Spleen (tissue), 7 donors: ENCODE measurements at regions not wholly inside any gene's neighbourhood (a gene's known extent, or its start where the extent isn't known, plus 50 kb on each side); places are given as distances from the start of the nearest gene placed in this dataset.

Experiments used
- POLR2A ChIP-seq, 3 donors: fragments of 450-650 bp; IDR thresholded peaks; one replicate each; pipeline ENCODE4 v1.5.1; 2017; ENCODE audit warnings: antibody characterized with exemption in 3 of 3, mild to moderate bottlenecking in 1 of 3
- POLR2AphosphoS5 ChIP-seq, 3 donors: sonication (generic); formaldehyde crosslinking; IDR thresholded peaks; one replicate each; pipeline ENCODE4 v1.5.1; 2017; ENCODE audit warnings: antibody characterized with exemption in 3 of 3
- TF ChIP-seq, protein P1 (sequence below), 11 experiments: fragments of 200-600 bp in 7 of 11; fragments of 450-650 bp in 4 of 11; sonication (generic) in 4 of 11; IDR thresholded peaks in 8 of 11; conservative IDR thresholded peaks in 3 of 11; 1 replicate in 7 of 11; 2 replicates in 4 of 11; pipeline versions ENCODE4 v1.4.0 to v1.8.0; 2016 to 2021; ENCODE audit warnings: antibody characterized with exemption in 11 of 11, inconsistent platforms in 4 of 11, mild to moderate bottlenecking in 1 of 11
- donor health status: DM: no; HTN: no; CAD: no; lungs with moderate emphysema.
- donor health status: DM: no; HTN: no; CAD: no.
- donor health status: DM: no; HTN: no; CAD: no.

DNA sequence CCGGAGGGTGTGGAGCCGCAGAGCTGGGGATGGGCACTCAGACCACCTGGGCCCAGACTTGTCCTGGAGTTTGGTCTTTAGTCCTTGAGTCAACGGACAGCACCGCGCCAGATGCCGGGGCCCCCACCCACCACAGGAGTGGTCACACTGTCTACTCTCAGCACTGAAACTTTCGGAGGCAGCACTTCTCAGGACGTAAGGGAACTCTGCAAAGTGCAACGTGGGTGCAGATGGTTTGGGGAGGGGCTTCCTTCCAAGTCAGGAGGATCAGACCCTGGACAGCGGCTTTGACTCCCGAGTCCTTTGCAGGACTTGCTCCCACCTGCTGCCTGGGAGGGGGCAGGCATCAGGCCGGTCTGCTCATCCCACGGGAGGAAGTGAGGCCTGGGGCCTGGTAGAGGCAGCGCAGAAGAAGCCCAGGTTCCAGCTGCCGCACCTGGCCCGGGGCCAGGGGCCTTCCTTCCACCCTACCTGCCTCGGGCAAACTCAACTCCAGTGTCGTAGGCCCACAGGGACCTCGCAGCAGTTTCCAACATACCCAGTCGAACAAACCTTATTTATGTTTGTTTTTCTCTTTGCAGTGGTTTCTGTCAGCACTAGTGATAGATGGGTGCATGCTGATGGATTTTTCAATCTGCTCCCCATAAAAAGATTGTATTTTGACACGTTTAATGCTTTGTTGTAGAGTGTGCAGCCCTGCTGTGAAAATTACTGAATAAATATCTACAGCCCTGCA is 149.8 kb upstream of the PPP1R26 start:
- TF ChIP-seq, protein P1, sequence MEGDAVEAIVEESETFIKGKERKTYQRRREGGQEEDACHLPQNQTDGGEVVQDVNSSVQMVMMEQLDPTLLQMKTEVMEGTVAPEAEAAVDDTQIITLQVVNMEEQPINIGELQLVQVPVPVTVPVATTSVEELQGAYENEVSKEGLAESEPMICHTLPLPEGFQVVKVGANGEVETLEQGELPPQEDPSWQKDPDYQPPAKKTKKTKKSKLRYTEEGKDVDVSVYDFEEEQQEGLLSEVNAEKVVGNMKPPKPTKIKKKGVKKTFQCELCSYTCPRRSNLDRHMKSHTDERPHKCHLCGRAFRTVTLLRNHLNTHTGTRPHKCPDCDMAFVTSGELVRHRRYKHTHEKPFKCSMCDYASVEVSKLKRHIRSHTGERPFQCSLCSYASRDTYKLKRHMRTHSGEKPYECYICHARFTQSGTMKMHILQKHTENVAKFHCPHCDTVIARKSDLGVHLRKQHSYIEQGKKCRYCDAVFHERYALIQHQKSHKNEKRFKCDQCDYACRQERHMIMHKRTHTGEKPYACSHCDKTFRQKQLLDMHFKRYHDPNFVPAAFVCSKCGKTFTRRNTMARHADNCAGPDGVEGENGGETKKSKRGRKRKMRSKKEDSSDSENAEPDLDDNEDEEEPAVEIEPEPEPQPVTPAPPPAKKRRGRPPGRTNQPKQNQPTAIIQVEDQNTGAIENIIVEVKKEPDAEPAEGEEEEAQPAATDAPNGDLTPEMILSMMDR (IDR thresholded peaks at IDR 0.05 in 8 of 11, conservative IDR thresholded peaks at IDR 0.05 in 3 of 11) = no peak
- TF ChIP-seq POLR2A (IDR thresholded peaks at IDR 0.05) (no peak), POLR2AphosphoS5 (IDR thresholded peaks at IDR 0.05) (no peak)
